Glomerular visceral epithelial cell (primary cell): ENCODE measurements at regions not wholly inside any gene's neighbourhood (a gene's known extent, or its start where the extent isn't known, plus 50 kb on each side); places are given as distances from the start of the nearest gene placed in this dataset.

Experiments
- DNase-seq: peaks from one replicate; pipeline ENCODE4 v3.0.0-alpha.2; 2016; ENCODE audit errors: extremely low spot score

DNA sequence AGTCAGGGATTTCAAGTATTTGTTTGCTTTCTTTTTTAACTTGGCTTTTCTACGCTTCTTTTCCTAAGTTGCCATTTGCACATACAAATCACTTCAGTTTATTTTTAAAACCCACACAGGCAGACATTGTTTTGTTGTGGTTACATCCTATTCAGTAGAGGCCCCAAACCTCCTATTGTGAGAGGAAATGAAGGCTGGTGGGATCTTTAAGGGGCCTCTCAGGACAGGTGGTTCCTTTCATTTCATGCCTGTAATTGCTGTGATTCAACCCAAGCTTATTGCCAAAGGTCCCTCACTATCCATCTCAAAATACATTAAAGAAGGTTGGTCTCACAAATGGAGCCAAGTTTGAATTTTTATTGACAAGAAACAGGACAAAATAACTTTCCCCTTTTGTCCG lies 257.1 kb downstream of the ADAMTS20 start:
- DNase-seq, result no peak

DNA sequence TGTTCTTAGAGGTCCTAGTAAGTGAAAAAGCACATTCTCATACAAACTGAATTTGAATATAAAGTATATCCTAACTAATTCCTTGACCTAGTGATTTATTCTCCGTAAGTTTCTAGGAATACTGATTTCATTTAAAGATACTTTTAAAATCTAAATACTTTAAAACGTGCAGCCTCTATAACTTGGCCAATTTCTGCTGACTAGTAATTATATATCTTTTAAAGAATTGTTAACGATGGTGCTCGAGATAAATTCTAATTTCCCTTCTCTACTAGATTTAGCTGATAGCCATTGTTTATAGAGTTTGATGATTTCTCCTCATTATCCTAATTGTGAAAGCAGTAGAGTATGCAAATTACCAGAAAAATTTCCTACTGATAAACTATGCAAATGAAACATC lies 257.9 kb downstream of the ADAMTS20 start:
- no peak for DNase-seq

DNA sequence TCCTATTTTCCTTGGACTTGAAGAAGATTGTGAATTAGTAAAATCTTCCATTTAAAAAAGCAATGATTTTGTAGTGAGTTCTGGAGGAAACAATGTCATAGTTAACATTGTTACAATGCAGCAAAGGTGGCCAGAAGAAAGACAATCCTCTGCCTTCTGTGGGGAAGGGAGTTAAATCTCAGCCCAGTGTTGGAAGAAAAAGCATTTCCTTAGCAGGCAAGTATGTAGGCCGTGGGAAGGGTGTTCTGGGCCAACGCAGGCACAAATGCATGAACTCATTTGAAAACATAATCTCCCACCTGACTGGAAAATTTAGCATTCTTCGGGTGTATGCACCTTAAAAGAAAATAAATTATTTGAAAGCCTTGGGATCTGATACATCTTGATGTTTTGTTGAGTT lies 258.6 kb downstream of the ADAMTS20 start:
- no peak for DNase-seq

DNA sequence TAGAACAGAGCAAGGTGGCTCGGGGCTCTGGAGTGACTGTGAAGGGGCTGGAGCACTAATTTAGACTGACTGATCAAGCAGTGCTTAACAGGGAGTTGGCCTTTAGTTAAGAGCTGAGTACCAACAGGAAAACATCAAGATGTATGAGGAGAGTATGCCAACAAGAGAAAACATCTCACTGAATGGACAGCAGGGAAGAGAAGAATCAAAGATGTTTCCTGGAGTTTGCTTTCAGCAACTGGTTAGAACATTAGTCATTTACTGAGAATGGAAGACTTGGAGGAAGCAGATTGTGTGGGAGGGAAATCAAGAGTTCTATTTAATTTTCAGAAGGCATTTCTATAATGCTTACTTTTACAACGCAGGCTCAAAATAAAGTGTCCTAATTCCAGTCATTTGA lies 259.3 kb downstream of the ADAMTS20 start:
- DNase-seq, result no peak

DNA sequence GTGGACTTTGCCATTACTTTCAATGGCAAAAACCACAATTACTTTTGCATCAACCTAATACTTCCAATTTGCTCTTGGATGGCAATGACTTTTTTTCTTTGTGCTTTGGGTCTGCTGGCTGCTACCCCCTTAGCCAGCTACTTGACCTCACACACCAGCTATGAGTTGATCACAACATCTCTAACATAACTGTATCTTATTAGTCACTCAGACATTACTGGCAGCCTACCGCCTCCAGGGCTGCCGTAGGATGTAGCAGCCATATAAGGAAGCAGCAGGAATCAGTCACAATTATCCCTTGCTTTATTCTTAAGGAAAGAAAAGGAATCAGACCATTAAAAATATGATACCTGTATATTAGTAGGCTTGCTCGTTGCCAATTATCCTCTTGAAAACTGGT lies 260.5 kb downstream of the ADAMTS20 start:
- peak; percentile 39 for DNase-seq

DNA sequence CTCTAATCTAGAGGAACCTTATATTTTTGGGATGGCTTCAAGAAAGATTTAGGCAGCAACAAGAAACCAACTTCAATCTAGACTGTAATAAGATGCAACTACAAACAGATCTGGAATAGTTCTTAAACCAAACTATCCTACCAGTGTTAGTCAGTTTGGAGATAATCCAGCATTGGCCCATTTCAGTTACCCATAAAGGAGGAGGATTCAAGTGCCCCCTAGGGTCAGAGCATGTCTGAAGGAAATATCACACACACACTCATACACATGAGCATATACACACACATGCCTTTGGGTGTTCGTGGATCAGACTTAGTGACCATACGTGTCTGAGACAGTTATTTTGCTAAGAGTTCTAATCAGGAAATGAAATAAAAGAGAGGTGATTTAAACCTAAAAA lies 261.2 kb downstream of the ADAMTS20 start:
- DNase-seq, result no peak

DNA sequence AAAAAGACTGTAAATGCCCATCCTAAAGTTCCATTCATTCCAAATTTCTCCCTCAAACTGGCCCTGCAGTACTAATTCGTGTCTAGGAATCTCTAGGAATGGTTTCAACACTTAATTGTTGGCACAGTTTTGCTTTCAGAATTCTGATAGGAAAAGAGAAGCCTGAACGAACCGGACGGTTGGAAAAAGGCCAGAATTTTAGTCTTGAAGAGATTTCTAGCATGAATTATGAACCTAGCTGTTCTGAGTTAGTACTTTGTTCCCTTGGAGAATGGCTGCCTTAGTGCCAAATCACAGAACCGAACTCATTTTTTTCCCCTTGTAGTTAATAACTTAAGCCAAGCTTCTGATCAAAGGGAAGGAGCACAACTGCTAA lies 262.6 kb downstream of the ADAMTS20 start:
- no peak for DNase-seq

DNA sequence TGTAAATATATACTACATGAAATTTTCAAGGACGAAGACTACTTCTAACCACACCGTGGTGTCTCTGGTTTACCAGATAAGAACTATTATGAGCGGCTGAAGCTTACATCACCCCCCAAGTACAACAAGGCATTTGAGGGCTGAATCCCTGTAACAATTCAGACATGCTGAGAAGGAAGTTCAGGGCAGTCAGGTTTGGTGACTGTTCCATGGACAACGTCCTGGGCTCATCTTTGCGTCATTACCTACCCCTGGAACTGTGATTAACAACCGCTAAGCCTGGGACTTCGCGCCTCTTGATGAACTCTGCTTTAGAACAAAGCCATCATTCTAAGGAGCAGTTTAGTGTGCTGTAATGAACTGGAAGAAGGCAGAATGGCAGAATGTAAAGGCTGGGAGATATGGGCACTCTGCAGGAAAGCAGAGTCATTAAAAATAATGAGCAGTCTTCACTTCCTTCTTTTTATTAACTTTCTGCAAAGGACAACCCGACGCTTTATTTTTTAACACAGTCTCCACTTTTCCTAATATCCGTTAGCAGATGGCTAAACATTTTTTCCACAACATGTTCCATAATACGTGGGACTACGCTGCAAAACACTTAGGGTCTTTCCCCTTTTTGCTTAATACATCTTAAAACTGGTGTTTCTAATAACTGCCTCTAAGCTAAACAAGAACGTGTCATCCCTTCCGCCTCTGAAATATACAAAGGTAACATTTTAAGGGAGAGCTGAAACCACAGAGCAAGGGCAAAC lies 263.2 kb downstream of the ADAMTS20 start:
- DNase-seq, result no peak

DNA sequence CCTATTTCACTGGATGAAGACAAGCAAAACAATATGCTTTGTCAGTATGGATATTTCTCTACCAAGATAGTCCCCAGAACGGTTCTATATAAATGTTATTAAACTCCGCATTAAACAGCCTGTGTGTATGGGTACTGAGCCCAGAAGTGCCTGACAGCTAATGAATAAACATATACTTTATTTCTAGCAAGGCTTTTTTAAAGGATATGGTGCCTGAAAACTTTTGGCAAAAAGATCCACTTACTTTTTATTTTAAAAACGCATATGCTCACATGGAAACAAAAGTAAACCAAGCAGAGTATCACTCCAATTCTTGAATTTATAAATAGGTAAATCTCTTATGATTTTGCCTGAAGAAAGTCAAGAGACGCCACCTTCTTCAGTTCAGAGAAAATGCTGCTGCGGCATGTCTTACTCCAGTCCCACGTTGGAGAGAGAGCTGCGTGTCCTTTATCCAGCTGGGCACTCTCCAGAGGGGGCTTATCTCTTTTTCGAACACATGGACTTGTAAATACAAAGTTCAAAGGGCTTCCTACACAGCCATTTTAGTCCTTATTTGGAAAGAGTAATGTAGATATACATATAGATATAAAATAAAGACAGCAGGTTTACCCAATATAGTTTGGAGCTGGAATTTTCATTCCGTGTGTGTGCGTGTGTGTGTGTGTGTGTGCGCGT lies 264.2 kb downstream of the ADAMTS20 start:
- DNase-seq, result no peak

DNA sequence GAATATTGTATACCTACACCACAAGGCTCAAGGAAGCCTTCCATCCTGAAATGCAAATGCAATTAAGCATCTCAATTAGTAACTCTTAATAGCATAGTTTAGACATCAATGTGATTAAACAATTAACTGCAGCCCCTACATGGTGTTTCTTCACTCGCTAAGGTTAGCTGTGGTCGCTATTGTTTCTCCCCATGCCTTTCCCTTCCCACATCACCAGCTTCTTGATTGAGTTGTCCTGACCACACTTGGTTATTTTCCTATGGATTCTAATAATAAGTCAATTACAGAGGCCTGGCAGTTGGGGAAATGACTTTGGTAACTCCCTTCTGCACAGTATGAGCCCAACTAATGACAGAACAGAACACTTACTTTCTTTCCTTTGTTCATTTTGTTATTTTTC lies 265.0 kb downstream of the ADAMTS20 start:
- DNase-seq, result no peak

DNA sequence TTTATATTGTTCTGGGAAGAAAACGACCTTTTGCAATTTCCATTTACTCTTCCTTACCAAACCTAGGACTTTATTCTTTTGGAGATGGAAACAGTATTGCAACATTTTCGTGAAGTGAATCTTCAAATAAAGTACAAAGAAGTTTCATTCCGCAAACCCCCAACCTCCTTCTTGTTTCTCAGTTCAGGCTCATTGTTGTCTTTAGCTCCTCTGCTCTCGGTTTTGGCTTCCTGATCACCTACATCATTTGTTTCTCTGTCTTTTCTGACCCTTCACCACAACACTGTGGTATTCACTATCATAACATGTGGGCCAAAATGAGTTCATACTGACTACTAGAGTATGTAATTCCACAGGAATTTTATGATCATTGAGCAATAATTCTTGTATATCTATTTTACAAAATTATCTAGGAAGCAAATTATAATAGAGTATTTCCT lies 266.8 kb downstream of the ADAMTS20 start:
- peak; percentile 90 for DNase-seq

DNA sequence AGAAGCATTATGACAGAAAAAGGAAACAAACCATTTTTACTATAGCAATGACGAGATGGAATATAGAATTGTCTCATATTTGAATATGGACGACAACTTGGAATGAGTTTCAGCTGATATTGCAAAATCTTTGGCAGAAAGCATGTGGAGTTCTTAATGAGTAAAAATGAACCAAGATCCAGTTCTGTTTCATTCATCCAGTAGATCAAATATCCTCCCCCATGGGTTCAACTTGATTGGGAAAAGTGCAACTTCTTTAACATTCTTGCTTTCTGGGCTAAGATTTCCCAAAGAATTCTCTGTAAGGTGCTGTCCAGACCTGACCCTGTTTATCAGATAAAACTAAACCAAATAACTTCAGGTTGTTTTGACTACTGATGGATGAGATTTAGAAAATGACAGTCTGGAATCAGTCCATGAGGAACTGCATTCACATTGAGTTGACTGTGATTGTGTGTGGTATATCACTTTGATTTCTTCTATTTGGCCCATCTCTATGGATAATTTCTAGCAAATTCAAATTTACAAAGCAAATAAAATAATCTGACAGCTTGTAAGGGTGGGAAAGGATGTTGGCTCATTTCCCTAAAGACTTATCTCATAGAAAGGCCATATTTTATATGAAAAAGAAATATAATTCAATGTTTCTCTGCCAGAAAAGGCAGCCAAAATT lies 267.4 kb downstream of the ADAMTS20 start:
- DNase-seq, result peak; percentile 2

DNA sequence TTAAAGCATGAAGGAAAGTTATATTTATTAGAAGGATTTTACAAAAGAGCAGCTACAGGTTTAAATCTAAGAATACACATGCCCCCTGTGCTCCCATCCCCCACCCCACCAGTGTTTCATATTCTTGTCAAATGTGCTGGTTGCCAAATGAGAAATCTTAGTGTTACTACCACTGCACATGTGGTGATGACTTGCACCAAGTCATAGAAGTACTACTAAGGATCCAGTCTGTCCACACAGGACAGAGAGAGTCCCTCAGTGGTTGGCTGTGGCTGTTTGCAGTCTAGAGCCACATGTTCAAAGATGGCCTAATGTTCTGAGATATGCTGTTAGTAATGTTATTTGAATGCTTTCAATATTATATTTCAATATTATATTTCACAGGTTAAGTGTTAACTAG lies 268.8 kb downstream of the ADAMTS20 start:
- no peak for DNase-seq

DNA sequence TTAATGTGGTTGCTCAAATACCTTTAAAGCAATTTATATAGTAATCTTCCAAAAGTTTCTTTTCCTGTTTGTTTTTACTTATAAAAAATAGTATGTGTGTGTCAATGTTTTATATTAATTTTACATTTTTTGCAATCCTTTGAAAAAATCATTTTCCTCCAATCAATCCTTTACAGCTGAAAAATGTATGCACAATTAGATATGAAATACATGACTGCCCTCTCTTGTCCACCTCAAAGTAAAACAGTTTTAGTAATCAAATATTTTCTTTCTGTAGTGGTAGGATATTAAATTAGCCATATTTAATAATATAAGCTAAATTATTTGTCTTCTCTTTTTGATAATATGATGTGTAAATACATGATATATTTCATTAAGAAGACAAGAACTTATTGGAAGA lies 269.9 kb downstream of the ADAMTS20 start:
- peak; percentile 53 for DNase-seq

DNA sequence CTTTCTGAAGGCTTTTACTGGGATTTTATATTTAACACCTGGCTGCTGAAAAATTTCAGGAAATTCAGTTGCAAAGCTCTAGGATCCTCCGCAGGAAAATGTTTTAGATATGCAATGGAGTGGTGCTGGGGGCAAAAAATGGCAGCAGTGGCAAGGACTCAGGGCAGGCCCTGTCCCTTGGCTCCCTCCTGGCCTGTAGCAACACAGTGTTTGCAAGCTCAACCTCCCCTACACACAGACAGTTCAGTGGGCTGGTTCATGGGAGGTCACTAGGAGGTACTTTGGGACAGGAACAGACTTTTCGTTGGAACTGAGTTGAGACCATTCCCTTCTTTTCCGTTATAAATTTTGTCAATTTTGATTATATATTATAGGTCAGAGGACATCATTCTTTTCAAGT lies 270.4 kb downstream of the ADAMTS20 start:
- DNase-seq, result peak; percentile 6

DNA sequence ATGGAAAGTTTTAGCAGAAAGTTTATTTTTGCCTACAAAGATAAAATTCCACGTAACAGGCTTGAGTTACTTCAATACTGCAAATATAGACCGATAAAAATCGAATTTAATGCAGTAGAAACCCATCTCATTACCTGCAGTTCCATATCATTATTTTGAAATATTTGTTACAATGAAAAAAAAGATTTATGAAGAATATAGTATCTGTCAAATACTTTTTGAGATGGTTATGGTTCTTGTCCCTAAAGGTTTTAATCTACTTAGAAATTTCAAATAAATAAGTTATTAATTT lies 273.5 kb downstream of the ADAMTS20 start:
- no peak for DNase-seq

DNA sequence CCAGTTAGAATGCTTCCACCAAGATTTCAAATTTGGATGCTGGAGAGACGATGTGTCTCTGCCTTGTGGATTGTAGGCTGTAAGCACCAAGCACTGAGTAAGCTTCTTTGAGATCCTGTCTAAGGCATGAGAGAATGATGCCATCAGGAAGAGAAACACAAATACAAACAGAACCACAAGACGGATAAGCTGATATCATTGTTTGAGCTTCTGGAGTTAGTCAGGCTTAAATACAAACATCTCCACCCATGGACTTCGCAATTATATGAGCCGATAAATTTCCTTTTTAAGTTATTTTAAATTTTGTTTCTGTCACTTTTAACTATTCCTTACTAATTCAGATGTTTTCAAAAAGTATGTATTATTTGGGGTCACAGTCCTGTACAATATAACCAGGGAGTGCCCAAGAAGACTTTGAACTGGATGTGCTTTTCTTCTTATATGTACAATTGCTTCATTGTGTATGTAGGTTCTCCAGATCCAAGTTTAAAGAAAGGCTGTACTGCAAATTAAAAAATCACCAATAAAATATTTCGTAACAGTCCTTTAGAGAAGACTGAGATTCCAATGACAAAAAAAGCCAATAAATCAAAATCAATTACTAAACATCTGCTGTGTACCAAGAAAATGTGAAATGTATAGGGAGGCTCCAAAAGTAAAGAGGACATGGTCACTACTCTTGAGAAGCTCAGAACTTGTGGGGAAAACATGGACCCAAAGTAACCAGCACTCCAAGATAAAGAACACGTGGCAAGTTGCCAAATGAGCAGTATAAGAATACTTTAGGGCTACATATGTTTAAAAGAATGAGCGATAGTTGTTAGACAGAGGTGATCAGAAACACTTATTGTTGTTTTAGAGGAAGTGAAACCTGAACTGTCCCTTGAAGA lies 274.1 kb downstream of the ADAMTS20 start:
- no peak for DNase-seq

DNA sequence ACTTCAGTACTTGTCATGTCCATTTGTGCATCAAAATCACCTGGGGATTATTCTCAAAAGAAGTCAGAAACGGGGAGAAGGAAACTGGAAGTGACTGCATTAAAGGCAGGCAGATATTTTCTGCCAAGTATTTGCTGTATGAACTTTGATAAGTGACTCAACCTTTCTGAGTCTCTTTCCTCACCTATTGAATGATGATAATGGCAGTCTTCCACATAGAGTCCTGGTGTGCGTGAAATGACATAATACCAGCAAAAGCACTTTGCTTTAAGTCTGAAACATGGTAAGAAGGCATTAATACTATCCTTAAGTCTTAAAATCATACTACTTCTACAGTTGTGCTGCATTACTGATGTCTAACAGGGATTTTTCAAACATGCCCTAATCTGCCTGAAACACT lies 278.5 kb downstream of the ADAMTS20 start:
- DNase-seq, result peak; percentile 4

DNA sequence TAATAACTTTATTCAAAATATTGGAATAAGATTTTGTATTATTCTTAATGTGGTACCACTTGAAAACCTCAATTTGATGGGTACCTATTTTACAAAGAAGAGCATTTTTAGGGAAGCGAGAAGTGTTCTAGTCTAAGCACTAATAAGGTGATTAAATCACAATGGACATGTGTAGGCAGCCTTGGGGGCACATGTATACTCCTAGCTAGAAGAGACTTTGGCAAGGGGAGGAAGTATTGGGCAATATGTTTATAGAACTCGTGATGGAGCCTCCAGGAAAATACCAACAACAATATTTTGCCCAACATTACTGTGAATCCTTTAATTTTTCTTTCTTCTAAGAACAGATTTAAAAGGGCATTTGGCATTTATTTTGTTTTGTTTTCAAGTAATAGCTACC lies 280.3 kb downstream of the ADAMTS20 start:
- DNase-seq, result no peak

DNA sequence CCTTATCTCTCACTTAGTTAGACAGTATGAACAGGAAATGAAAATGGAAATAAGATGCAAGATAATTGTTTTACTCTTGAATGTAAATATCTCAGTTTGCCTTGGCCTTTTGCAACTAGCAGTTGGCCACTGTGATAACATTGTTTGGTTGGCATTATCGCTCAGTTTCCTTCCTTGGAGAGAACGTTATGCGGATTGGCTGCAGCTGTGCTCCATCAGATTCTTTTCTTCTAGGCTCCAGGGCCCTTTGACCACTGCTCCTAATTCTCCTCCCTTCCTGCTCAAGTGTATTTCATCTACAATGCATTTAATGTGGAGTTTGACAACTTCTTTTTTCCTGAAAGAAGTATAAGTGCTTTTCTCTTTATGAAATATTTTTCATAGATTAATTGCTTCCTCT lies 284.2 kb downstream of the ADAMTS20 start:
- no peak for DNase-seq

DNA sequence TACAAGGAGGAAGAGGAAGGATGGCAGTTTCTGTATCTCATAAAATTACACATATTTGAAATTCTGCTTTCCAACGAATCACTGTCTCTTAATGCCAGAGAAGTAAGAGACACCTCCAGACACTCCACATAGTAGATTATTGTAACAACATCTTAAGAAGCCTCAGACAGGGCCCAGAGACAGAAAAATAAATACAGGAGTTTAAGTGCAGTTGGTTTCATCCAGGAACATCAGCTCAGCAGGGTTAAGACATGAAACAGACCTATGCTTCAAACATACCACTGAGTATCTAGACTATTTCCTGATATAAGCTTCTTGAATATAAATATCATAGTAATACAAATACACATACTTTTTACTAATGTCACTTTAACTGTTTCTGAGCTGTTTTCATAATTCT lies 290.3 kb downstream of the ADAMTS20 start:
- DNase-seq, result no peak

DNA sequence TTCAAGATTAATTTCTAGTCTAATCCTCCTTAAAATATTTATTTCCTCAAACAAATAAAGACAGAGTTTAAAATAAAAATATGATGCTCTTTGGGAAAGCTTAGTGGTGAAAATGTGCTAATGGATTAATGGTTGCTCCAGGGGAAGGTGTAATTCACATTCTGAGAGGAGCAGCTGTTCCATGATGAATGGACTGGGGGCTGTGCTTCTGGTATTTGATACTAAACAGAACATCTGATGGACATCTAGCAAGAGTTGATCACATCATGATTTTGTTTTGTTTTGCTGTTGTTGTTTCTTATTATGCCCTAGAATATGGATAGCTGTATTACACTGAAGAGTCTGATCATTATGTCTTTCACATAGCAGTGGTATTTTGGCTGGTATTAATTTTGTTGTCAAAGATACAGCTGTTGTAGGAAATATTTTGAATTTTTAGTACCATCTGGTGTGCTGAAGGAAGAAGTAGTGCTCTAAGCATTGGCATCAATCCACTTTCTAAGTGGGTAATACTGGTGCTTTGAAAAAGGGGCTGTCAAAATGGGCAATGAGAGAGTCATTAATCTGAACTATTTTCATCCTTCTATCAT lies 296.4 kb downstream of the ADAMTS20 start:
- DNase-seq, result no peak
